Muscle layer of colon (tissue), 2 donors: ENCODE measurements at regions not wholly inside any gene's neighbourhood (a gene's known extent, or its start where the extent isn't known, plus 50 kb on each side); places are given as distances from the start of the nearest gene placed in this dataset.

Experiments used
- H3K27ac ChIP-seq: one replicate; pipeline ENCODE4 v1.7.0; 2013; ENCODE audit warnings: low read depth, mild to moderate bottlenecking, low read length, moderate library complexity
- H3K27me3 ChIP-seq, 2 donors: one replicate each; pipeline ENCODE4 v1.7.0; 2013; ENCODE audit warnings: low read length in 2 of 2, mild to moderate bottlenecking in 2 of 2; ENCODE audit not compliant: insufficient read depth in 2 of 2, control insufficient read depth in 1 of 2
- H3K36me3 ChIP-seq: one replicate; pipeline ENCODE4 v1.7.0; 2013; ENCODE audit warnings: mild to moderate bottlenecking, low read length; ENCODE audit not compliant: insufficient read depth
- H3K4me1 ChIP-seq: one replicate; pipeline ENCODE4 v1.7.0; 2013; ENCODE audit warnings: mild to moderate bottlenecking, low read length; ENCODE audit not compliant: insufficient read depth
- H3K4me3 ChIP-seq, 2 donors: one replicate each; pipeline ENCODE4 v1.7.0; 2013; ENCODE audit warnings: low read length in 2 of 2, low read depth in 1 of 2, mild to moderate bottlenecking in 1 of 2, moderate library complexity in 1 of 2
- H3K9ac ChIP-seq: one replicate; pipeline ENCODE4 v1.7.0; 2013; ENCODE audit warnings: low read length
- H3K9me3 ChIP-seq: one replicate; pipeline ENCODE4 v1.7.0; 2013; ENCODE audit warnings: mild to moderate bottlenecking, low read length
- donor health status: abdominal sarcoma.
- donor health status: Adenocarcinoma of cecum.

- Histone ChIP-seq H3K27me3 (no peaks in the 10 kb centered on the region), H3K9ac (no peak overlapping the region), H3K36me3 (no peaks in the 10 kb centered on the region), H3K4me1 (no peaks in the 10 kb centered on the region), H3K27ac (no peak overlapping the region), H3K9me3 (peaks cover 4% of the 10 kb centered on the region), H3K4me3 (no peak overlapping the region)
These were observed 169.0 kb upstream of the GRIN3A start for GRCh38 chr9:101907466-101907865.

- Histone ChIP-seq H3K9ac (no peak overlapping the region), H3K4me1 (no peaks in the 10 kb centered on the region), H3K36me3 (no peaks in the 10 kb centered on the region)
These were observed 166.4 kb upstream of the GRIN3A start for GRCh38 chr9:101904845-101905244.

GRCh38 chr9:101902051-101902450 lies 163.6 kb upstream of the GRIN3A start:
- H3K4me3 ChIP-seq, result no peak overlapping the region
- H3K4me1 ChIP-seq, result no peaks in the 10 kb centered on the region
- H3K9ac ChIP-seq, result no peak overlapping the region
- H3K27me3 ChIP-seq, result no peaks in the 10 kb centered on the region
- H3K36me3 ChIP-seq, result no peaks in the 10 kb centered on the region
- no peak overlapping the region for H3K27ac ChIP-seq
- no peaks in the 10 kb centered on the region for H3K9me3 ChIP-seq

More at GRCh38 chr9:101904845-101905244, 166.4 kb upstream of the GRIN3A start:
- Histone ChIP-seq H3K9me3 (peaks cover 4% of the 10 kb centered on the region), H3K27me3 (no peaks in the 10 kb centered on the region), H3K4me3 (no peak overlapping the region), H3K27ac (no peak overlapping the region)

GRCh38 chr9:101897196-101897595 lies 158.7 kb upstream of the GRIN3A start:
- no peak overlapping the region for H3K27ac ChIP-seq
- H3K9me3 ChIP-seq, result no peaks in the 10 kb centered on the region
- no peak overlapping the region for H3K4me3 ChIP-seq
- H3K9ac ChIP-seq, result no peak overlapping the region
- H3K27me3 ChIP-seq, result no peaks in the 10 kb centered on the region
- no peaks in the 10 kb centered on the region for H3K36me3 ChIP-seq
- no peaks in the 10 kb centered on the region for H3K4me1 ChIP-seq

GRCh38 chr9:101893661-101894646 lies 155.5 kb upstream of the GRIN3A start:
- H3K4me3 ChIP-seq, result no peak overlapping the region
- no peak overlapping the region for H3K9ac ChIP-seq
- no peaks in the 10 kb centered on the region for H3K27me3 ChIP-seq
- no peak overlapping the region for H3K27ac ChIP-seq
- no peaks in the 10 kb centered on the region for H3K4me1 ChIP-seq
- no peaks in the 10 kb centered on the region for H3K36me3 ChIP-seq
- H3K9me3 ChIP-seq, result no peaks in the 10 kb centered on the region

- no peaks in the 10 kb centered on the region for H3K36me3 ChIP-seq
- H3K4me3 ChIP-seq, result no peak overlapping the region
- no peak overlapping the region for H3K27ac ChIP-seq
- H3K9ac ChIP-seq, result no peak overlapping the region
- H3K9me3 ChIP-seq, result no peaks in the 10 kb centered on the region
- no peaks in the 10 kb centered on the region for H3K4me1 ChIP-seq
- H3K27me3 ChIP-seq, result no peaks in the 10 kb centered on the region
These were observed 143.1 kb upstream of the GRIN3A start for GRCh38 chr9:101881508-101881907.

- Histone ChIP-seq H3K9ac (no peak overlapping the region), H3K36me3 (no peaks in the 10 kb centered on the region), H3K9me3 (no peaks in the 10 kb centered on the region), H3K4me3 (no peak overlapping the region), H3K27ac (no peak overlapping the region), H3K4me1 (no peaks in the 10 kb centered on the region), H3K27me3 (no peaks in the 10 kb centered on the region)
These were observed 142.4 kb upstream of the GRIN3A start for GRCh38 chr9:101880846-101881245.

GRCh38 chr9:101878734-101879133 lies 140.3 kb upstream of the GRIN3A start:
- Histone ChIP-seq H3K4me3 (no peak overlapping the region), H3K27ac (no peak overlapping the region), H3K27me3 (no peaks in the 10 kb centered on the region), H3K9ac (no peak overlapping the region), H3K9me3 (no peaks in the 10 kb centered on the region), H3K4me1 (no peaks in the 10 kb centered on the region), H3K36me3 (no peaks in the 10 kb centered on the region)

GRCh38 chr9:101877439-101877838 lies 139.0 kb upstream of the GRIN3A start:
- Histone ChIP-seq H3K27me3 (no peaks in the 10 kb centered on the region), H3K4me1 (no peaks in the 10 kb centered on the region), H3K36me3 (no peaks in the 10 kb centered on the region), H3K4me3 (no peak overlapping the region), H3K27ac (no peak overlapping the region), H3K9ac (no peak overlapping the region), H3K9me3 (no peaks in the 10 kb centered on the region)

GRCh38 chr9:101861472-101861871 lies 123.0 kb upstream of the GRIN3A start:
- no peaks in the 10 kb centered on the region for H3K9me3 ChIP-seq
- H3K27ac ChIP-seq, result no peak overlapping the region
- H3K27me3 ChIP-seq, result no peaks in the 10 kb centered on the region
- H3K36me3 ChIP-seq, result no peaks in the 10 kb centered on the region
- no peak overlapping the region for H3K4me3 ChIP-seq
- H3K9ac ChIP-seq, result no peak overlapping the region
- H3K4me1 ChIP-seq, result peaks cover 4% of the 10 kb centered on the region

GRCh38 chr9:101860920-101861319 lies 122.5 kb upstream of the GRIN3A start:
- no peaks in the 10 kb centered on the region for H3K36me3 ChIP-seq
- H3K27me3 ChIP-seq, result no peaks in the 10 kb centered on the region
- peaks cover 4% of the 10 kb centered on the region for H3K4me1 ChIP-seq
- H3K9me3 ChIP-seq, result no peaks in the 10 kb centered on the region
- no peak overlapping the region for H3K9ac ChIP-seq
- no peak overlapping the region for H3K27ac ChIP-seq
- no peak overlapping the region for H3K4me3 ChIP-seq

GRCh38 chr9:101859620-101860019 lies 121.2 kb upstream of the GRIN3A start:
- Histone ChIP-seq H3K4me1 (peaks cover 4% of the 10 kb centered on the region), H3K4me3 (no peak overlapping the region), H3K36me3 (no peaks in the 10 kb centered on the region), H3K9ac (no peak overlapping the region), H3K27me3 (no peaks in the 10 kb centered on the region), H3K27ac (no peak overlapping the region), H3K9me3 (no peaks in the 10 kb centered on the region)
